Chondrocyte (in vitro differentiated cells): ENCODE measurements at regions not wholly inside any gene's neighbourhood (a gene's known extent, or its start where the extent isn't known, plus 50 kb on each side); places are given as distances from the start of the nearest gene placed in this dataset.

Experiments used
- DNase-seq: peaks from one replicate; pipeline ENCODE4 v3.0.0; 2021; ENCODE audit warnings: mixed read lengths, low spot score
- H3K27ac Mint-ChIP-seq: one replicate; pipeline ENCODE4 v1.8.0; 2021; ENCODE audit warnings: mild to moderate bottlenecking, moderate library complexity, mixed read lengths; ENCODE audit not compliant: unreplicated experiment
- H3K27me3 Mint-ChIP-seq: 2 replicates; pipeline ENCODE4 v1.8.0; 2021; ENCODE audit warnings: low read depth, mixed read lengths
- H3K36me3 Mint-ChIP-seq: 2 replicates; pipeline ENCODE4 v1.8.0; 2021; ENCODE audit warnings: low read depth, mixed read lengths
- H3K4me1 Mint-ChIP-seq: 2 replicates; pipeline ENCODE4 v1.8.0; 2021; ENCODE audit warnings: low read depth, mild to moderate bottlenecking, mixed read lengths
- H3K4me3 Mint-ChIP-seq: one replicate; pipeline ENCODE4 v1.8.0; 2021; ENCODE audit warnings: mild to moderate bottlenecking, moderate library complexity, mixed read lengths; ENCODE audit not compliant: unreplicated experiment
- H3K9me3 Mint-ChIP-seq: 2 replicates; pipeline ENCODE4 v1.8.0; 2021; ENCODE audit warnings: low read depth, mixed read lengths
- TF ChIP-seq, protein P1 (sequence below): fragments of 200-600 bp; sonication (generic); IDR thresholded peaks from 2 replicates; pipeline ENCODE4 v1.5.0; 2021; ENCODE audit warnings: antibody characterized with exemption, mild to moderate bottlenecking, moderate library complexity

GRCh38 chr15:47506329-47507100 is 210.8 kb upstream of the SEMA6D start:
- no peak overlapping the region for H3K4me3 Mint-ChIP-seq
- DNase-seq: no peak
- no peaks in the 10 kb centered on the region for H3K27me3 Mint-ChIP-seq
- TF ChIP-seq, protein P1, sequence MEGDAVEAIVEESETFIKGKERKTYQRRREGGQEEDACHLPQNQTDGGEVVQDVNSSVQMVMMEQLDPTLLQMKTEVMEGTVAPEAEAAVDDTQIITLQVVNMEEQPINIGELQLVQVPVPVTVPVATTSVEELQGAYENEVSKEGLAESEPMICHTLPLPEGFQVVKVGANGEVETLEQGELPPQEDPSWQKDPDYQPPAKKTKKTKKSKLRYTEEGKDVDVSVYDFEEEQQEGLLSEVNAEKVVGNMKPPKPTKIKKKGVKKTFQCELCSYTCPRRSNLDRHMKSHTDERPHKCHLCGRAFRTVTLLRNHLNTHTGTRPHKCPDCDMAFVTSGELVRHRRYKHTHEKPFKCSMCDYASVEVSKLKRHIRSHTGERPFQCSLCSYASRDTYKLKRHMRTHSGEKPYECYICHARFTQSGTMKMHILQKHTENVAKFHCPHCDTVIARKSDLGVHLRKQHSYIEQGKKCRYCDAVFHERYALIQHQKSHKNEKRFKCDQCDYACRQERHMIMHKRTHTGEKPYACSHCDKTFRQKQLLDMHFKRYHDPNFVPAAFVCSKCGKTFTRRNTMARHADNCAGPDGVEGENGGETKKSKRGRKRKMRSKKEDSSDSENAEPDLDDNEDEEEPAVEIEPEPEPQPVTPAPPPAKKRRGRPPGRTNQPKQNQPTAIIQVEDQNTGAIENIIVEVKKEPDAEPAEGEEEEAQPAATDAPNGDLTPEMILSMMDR: no peak
- H3K4me1 Mint-ChIP-seq: peaks cover 26% of the 10 kb centered on the region
- no peaks in the 10 kb centered on the region for H3K9me3 Mint-ChIP-seq
- H3K27ac Mint-ChIP-seq: peak overlapping the region; percentile 39
- H3K36me3 Mint-ChIP-seq: no peaks in the 10 kb centered on the region

DNA sequence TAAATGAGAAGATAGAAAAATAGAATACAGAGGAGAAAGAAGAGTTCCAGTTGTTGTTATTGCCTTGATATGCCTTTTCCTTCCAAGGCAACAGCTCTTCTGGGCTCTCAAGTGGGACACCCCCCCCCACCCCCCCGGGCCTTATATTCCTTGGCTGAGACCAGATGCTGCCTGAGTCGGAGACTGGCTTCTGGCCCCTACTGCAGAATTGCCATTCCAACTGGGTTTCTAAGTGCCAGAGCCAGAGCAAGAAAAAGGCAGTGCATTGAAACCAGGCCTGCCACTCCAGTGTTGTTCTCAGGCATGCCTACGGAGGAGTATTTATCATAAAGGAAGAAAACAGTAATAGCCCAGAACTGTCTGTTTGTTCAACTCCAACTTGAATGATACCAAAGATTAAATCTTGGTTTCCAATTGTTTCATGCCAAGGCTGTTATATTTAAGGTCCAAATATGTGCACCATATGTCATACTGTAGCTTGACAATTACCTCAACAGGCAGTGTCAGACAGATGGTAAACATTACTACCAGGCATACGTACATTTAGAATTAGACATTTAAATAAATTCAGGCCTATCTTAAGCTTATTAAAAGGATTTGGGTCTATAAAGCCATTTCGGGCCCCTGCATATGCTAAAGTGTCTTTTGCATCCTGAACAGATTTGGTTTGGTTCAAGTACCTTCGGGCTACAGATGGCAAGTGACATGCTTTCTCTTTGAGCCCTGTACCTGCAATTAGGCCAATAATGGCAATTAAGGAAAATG is 209.9 kb upstream of the SEMA6D start:
- no peaks in the 10 kb centered on the region for H3K9me3 Mint-ChIP-seq
- no peak for DNase-seq
- no peaks in the 10 kb centered on the region for H3K36me3 Mint-ChIP-seq
- H3K4me3 Mint-ChIP-seq: no peak overlapping the region
- H3K27ac Mint-ChIP-seq: no peak overlapping the region
- no peaks in the 10 kb centered on the region for H3K27me3 Mint-ChIP-seq
- H3K4me1 Mint-ChIP-seq: peaks cover 26% of the 10 kb centered on the region
- TF ChIP-seq, protein P1: no peak

DNA sequence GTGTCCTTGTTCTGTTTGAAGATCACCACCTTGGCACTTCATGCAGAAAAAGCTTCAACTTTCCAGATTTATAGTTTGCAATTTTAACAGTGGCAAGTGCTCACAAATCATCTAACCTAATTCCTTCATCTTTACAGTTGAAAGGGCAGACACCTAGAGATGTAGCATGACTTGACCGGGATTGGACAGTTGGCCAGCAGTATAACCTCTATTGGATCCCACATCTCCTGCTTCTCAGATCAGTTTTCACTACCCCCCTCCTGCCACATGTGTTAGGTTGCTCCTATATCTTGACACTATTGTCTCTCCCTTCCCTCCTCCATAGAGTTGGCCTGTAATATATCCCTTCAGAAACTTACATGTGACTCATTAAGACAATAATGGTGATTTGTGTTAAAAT is 206.0 kb upstream of the SEMA6D start:
- no peak overlapping the region for H3K27ac Mint-ChIP-seq
- no peak for DNase-seq
- no peaks in the 10 kb centered on the region for H3K27me3 Mint-ChIP-seq
- TF ChIP-seq, protein P1: no peak
- no peaks in the 10 kb centered on the region for H3K9me3 Mint-ChIP-seq
- H3K4me1 Mint-ChIP-seq: peaks cover 8% of the 10 kb centered on the region
- no peaks in the 10 kb centered on the region for H3K36me3 Mint-ChIP-seq
- H3K4me3 Mint-ChIP-seq: no peak overlapping the region

GRCh38 chr15:47513471-47513870 is 203.8 kb upstream of the SEMA6D start:
- DNase-seq: no peak
- no peaks in the 10 kb centered on the region for H3K9me3 Mint-ChIP-seq
- H3K4me1 Mint-ChIP-seq: no peaks in the 10 kb centered on the region
- no peak overlapping the region for H3K4me3 Mint-ChIP-seq
- no peak overlapping the region for H3K27ac Mint-ChIP-seq
- TF ChIP-seq, protein P1: no peak
- no peaks in the 10 kb centered on the region for H3K27me3 Mint-ChIP-seq
- H3K36me3 Mint-ChIP-seq: no peaks in the 10 kb centered on the region

GRCh38 chr15:47514200-47514652 is 203.1 kb upstream of the SEMA6D start:
- Mint-ChIP-seq H3K4me1 (no peaks in the 10 kb centered on the region), H3K27ac (no peak overlapping the region), H3K9me3 (no peaks in the 10 kb centered on the region), H3K36me3 (no peaks in the 10 kb centered on the region), H3K27me3 (no peaks in the 10 kb centered on the region), H3K4me3 (no peak overlapping the region)
- no peak for DNase-seq
- TF ChIP-seq, protein P1: no peak
